Left lung (tissue), 4 donors: ENCODE measurements at regions not wholly inside any gene's neighbourhood (a gene's known extent, or its start where the extent isn't known, plus 50 kb on each side); places are given as distances from the start of the nearest gene placed in this dataset.

Experiments used
- ATAC-seq: fragments of 200-7000 bp; cut with Tn5 transposase; one replicate; pipeline ENCODE4 v1.9.1; 2020; ENCODE audit warnings: moderate library complexity
- DNase-seq, 4 donors: peaks; one replicate each; pipeline ENCODE4 v3.0.0-alpha.2; 2013 to 2020
- H3K27ac ChIP-seq, 2 donors: fragments of 200-600 bp; sonication (generic) in 1 of 2; one replicate each; pipeline versions ENCODE4 v1.5.0 to v1.8.0; 2020 to 2021
- H3K27me3 ChIP-seq, 2 donors: fragments of 200-600 bp; sonication (generic) in 1 of 2; one replicate each; pipeline versions ENCODE4 v1.5.0 to v1.8.0; 2020 to 2021
- H3K36me3 ChIP-seq, 2 donors: fragments of 200-600 bp; sonication (generic) in 1 of 2; one replicate each; pipeline versions ENCODE4 v1.5.0 to v1.8.0; 2020 to 2021
- H3K4me1 ChIP-seq, 2 donors: fragments of 200-600 bp; one replicate each; pipeline ENCODE4 v1.8.0; 2021
- H3K4me3 ChIP-seq, 2 donors: fragments of 200-600 bp; sonication (generic) in 1 of 2; one replicate each; pipeline versions ENCODE4 v1.5.0 to v1.8.0; 2020 to 2021; ENCODE audit warnings: mild to moderate bottlenecking in 1 of 2
- H3K9me3 ChIP-seq, 2 donors: fragments of 200-600 bp; sonication (generic) in 1 of 2; one replicate each; pipeline versions ENCODE4 v1.5.0 to v1.8.0; 2020 to 2021
- intact Hi-C, 2 donors: fragments of 100-400 bp; cut with DNase I; formaldehyde crosslinking; loops; one replicate each; pipeline versions ENCODE4 v1.11.2 to v1.14.2; 2022
- TF ChIP-seq, protein P1 (sequence below), 2 donors: fragments of 200-600 bp; sonication (generic) in 1 of 2; IDR thresholded peaks; one replicate each; pipeline versions ENCODE4 v1.5.0 to v1.8.0; 2021; ENCODE audit warnings: antibody characterized with exemption in 2 of 2
- donor health status: DM: no; HTN: yes; CAD: no.
- donor health status: DM: no; HTN: no; CAD: no.

DNA sequence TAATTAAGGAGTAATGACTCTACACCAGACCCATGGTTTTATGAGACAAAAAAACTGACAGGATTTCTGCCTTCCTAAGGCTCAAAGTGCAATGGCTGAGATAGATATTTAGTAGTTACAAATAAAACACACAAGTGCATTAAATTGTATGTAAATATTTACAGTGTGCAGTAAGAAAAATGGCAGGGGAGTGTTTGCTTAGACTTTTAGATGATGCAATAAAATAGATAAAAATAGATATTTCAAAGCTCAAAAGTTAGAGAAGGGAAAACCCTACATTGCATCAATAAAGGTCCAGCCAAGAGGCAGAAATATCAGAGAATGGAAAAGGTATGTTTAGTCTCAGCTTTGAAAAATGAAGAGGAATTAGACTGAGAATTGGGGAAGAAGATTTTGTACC lies 226.3 kb upstream of the FGGY start:
- H3K27ac ChIP-seq, result no peak overlapping the region
- no peaks in the 10 kb centered on the region for H3K9me3 ChIP-seq
- no peaks in the 10 kb centered on the region for H3K36me3 ChIP-seq
- H3K4me3 ChIP-seq, result no peak overlapping the region
- intact Hi-C loops, result no loop called here
- no peaks in the 10 kb centered on the region for H3K27me3 ChIP-seq
- DNase-seq (no peak), ATAC-seq (no peak)
- peaks cover 10 to 21% of the 10 kb centered on the region in 2 donors for H3K4me1 ChIP-seq
- TF ChIP-seq, protein P1, sequence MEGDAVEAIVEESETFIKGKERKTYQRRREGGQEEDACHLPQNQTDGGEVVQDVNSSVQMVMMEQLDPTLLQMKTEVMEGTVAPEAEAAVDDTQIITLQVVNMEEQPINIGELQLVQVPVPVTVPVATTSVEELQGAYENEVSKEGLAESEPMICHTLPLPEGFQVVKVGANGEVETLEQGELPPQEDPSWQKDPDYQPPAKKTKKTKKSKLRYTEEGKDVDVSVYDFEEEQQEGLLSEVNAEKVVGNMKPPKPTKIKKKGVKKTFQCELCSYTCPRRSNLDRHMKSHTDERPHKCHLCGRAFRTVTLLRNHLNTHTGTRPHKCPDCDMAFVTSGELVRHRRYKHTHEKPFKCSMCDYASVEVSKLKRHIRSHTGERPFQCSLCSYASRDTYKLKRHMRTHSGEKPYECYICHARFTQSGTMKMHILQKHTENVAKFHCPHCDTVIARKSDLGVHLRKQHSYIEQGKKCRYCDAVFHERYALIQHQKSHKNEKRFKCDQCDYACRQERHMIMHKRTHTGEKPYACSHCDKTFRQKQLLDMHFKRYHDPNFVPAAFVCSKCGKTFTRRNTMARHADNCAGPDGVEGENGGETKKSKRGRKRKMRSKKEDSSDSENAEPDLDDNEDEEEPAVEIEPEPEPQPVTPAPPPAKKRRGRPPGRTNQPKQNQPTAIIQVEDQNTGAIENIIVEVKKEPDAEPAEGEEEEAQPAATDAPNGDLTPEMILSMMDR (IDR thresholded peaks at IDR 0.05), result no peak

DNA sequence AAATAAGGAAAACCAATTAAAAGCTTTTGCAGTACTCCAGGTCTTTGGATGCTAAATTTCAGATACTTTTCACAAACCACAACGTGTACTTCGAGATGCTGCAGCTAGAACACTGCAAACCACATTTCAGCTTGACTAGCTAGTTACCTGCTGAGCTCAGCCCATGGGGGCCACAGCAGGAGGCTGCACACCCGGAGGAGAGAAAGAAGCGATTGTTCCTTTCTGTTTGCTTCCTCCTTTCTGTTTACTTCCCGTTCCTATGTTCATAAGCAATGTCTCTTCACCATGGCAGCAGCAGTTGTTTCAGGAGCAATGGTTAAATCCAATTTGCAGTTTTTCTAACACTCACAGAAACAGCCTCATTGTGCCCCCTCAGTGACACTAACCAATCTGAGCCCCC lies 225.6 kb upstream of the FGGY start:
- Histone ChIP-seq H3K27me3 (no peaks in the 10 kb centered on the region), H3K36me3 (no peaks in the 10 kb centered on the region), H3K4me1 (peaks cover 10 to 21% of the 10 kb centered on the region in 2 donors), H3K9me3 (no peaks in the 10 kb centered on the region), H3K4me3 (no peak overlapping the region), H3K27ac (peak overlapping the region in 1 of 2 donors; percentile 48)
- intact Hi-C loops, result no loop called here
- peak; percentile 32 for ATAC-seq
- DNase-seq, result no peak
- TF ChIP-seq, protein P1 (IDR thresholded peaks at IDR 0.05), result no peak

DNA sequence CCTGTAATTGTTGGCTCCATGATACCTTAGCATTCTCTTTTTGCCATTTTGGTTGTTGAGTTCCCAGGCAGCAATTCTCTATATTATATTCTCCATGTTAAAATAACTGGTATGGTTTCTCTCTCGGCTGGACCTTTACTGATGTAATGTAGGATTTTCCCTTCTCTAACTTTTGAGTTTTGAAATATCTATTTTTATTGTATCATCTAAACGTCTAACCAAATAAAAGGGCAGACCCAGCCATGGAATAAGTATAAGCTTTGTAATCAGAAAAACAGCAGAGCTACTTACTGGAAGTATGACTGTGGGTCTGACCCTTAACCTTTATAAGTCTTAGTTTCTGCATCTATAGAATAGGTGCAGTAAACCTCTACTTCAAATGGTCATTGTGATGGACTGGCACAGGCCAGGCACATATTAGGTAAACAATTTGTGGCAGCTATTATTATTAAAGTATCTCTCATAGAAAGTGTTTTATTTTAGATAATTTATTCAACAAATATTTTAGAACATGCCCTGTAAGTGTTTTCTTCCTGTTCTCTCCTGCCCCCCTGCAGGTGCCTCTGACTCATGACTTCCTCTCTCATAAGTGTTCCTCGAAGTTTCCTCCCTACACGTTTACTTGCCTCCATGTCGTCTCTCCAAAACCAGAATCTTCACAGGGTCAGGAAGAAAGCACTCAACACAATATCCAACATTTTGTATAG lies 224.9 kb upstream of the FGGY start:
- no peaks in the 10 kb centered on the region for H3K36me3 ChIP-seq
- ATAC-seq (peak; percentile 49), DNase-seq (no peak)
- H3K4me3 ChIP-seq, result no peak overlapping the region
- intact Hi-C loops, result no loop called here
- TF ChIP-seq, protein P1 (IDR thresholded peaks at IDR 0.05), result no peak
- no peaks in the 10 kb centered on the region for H3K27me3 ChIP-seq
- peak overlapping the region in 1 of 2 donors; percentile 48 for H3K27ac ChIP-seq
- peaks cover 10 to 21% of the 10 kb centered on the region in 2 donors for H3K4me1 ChIP-seq
- H3K9me3 ChIP-seq, result no peaks in the 10 kb centered on the region

DNA sequence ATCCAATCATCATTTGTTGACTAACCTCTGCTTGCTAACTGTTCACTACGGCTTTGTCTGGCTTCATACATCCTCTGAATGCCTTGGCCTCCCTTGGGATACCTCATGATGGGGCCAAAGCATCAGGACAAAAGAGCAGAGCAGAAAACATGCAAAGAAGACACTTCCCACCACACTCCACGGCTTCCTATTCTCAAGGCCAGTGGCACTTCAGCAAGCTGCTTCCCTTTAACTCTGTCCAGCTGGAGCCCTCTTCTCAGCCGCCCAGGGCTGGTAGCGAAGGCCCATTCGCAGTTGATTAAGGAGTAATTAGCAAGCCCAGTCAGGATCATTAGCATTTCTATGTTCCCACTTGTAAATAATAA lies 224.3 kb upstream of the FGGY start:
- no peak overlapping the region for H3K27ac ChIP-seq
- no peaks in the 10 kb centered on the region for H3K27me3 ChIP-seq
- no peak for DNase-seq
- no peak overlapping the region for H3K4me3 ChIP-seq
- intact Hi-C loops, result no loop called here
- ATAC-seq, result peak; percentile 23
- TF ChIP-seq, protein P1 (IDR thresholded peaks at IDR 0.05), result no peak
- H3K4me1 ChIP-seq, result peaks cover 10 to 21% of the 10 kb centered on the region in 2 donors
- no peaks in the 10 kb centered on the region for H3K9me3 ChIP-seq
- H3K36me3 ChIP-seq, result no peaks in the 10 kb centered on the region

DNA sequence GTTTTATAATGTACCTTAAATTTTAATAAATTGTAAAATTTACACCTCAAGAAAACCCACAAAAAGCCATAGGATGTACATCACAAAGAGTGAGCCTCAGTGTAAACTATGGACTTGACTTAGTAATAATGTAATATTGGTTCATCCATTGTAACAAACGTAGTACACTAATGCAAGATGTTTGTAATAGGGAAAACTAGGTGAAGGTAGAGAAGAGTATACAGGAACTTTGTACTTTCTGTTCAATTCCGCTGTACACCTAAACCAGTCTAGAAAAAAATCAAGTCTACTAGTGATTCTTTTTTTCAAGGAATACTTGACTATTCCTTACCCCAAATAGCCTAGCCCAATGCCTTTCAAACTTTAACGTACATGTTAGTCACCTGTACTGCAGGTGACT lies 222.3 kb upstream of the FGGY start:
- no peaks in the 10 kb centered on the region for H3K9me3 ChIP-seq
- TF ChIP-seq, protein P1 (IDR thresholded peaks at IDR 0.05), result no peak
- no peak for ATAC-seq
- intact Hi-C loops, result no loop called here
- H3K4me1 ChIP-seq, result peaks cover 10 to 21% of the 10 kb centered on the region in 2 donors
- no peaks in the 10 kb centered on the region for H3K36me3 ChIP-seq
- H3K27ac ChIP-seq, result no peak overlapping the region
- DNase-seq, result no peak
- no peak overlapping the region for H3K4me3 ChIP-seq
- no peaks in the 10 kb centered on the region for H3K27me3 ChIP-seq
